ENCODE measurements at regions not wholly inside any gene's neighbourhood (a gene's known extent, or its start where the extent isn't known, plus 50 kb on each side); places are given as distances from the start of the nearest gene placed in this dataset.

DNA sequence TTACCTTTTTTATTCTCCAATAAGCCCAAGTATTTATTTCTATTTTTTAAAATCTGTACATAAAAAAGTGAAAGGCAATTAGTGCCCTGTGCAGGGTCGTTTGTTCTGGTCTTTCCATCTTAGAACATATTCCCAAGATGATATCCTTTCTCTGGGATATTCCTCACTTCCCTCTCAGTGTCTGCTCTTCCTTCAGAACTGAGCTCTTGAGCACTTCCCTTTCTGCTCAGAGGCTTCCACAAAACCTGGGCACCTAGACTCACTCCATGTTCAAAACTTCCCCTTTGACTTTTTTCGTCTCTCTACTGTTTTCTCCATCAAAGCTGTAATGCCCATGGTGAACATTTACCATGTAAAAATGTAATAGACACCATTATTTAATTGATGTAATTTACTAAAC is 296.5 kb upstream of the TCF4 start:
- no peak overlapping the region for H3K27ac ChIP-seq (ENCODE audit: insufficient read depth, low read length)
- no peak overlapping the region for H3K9ac ChIP-seq (ENCODE audit: insufficient read depth, low read length)
- TF ChIP-seq EZH2 (IDR thresholded peaks at IDR 0.05; ENCODE audit: low read length, missing control alignments) (no peak), CTCF (conservative IDR thresholded peaks at IDR 0.05 in 1 of 2, IDR thresholded peaks at IDR 0.05 in 1 of 2; ENCODE audit: low read depth in 1 of 2, low read length in 2 of 2) (no peak)
- no peaks in the 10 kb centered on the region for H3K36me3 ChIP-seq (ENCODE audit: control insufficient read depth, insufficient read depth, low read length)
- H3K27me3 ChIP-seq (ENCODE audit: control insufficient read depth, insufficient read depth, low read length) = no peaks in the 10 kb centered on the region
- no peak overlapping the region for H3K4me2 ChIP-seq (ENCODE audit: extremely low read depth, insufficient read depth, low read length)
- no peaks in the 10 kb centered on the region for H3K4me1 ChIP-seq (ENCODE audit: control insufficient read depth, extremely low read depth, insufficient read depth, low read length)
- no peak for DNase-seq (ENCODE audit: low read depth in 2 of 2)
- no peak overlapping the region for H3K4me3 ChIP-seq (replicated peaks in 1 of 4; ENCODE audit: control extremely low read depth in 1 of 4, insufficient read depth in 1 of 4, low read depth in 3 of 4, low read length in 4 of 4)
- H2AFZ ChIP-seq (ENCODE audit: low read length) = no peak overlapping the region
- H4K20me1 ChIP-seq (ENCODE audit: control insufficient read depth, extremely low read depth, insufficient read depth, low read length) = no peaks in the 10 kb centered on the region
- no peaks in the 10 kb centered on the region for H3K79me2 ChIP-seq (ENCODE audit: control insufficient read depth, insufficient read depth, low read length)
- H3K9me3 ChIP-seq (ENCODE audit: control insufficient read depth, insufficient read depth, low read depth, low read length) = no peaks in the 10 kb centered on the region

DNA sequence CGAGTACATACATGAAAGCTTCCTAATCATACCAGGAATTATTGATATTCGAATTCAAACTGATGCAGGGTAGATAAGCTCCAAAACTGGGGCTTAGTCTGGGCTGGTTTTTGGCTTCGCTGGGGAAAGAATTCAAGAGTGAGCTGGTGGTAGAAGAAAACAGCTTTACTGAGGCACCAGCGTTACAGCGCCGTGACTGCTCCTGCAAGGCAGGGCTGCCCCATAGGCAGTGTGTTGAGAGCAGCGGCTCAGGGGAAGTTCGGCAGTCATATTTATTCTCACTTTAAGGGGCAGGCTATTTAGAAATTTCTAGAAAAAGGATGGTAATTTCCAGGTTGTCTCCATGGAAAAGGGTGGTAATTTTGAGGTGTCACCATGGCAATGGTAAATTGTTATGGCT is 292.6 kb upstream of the TCF4 start:
- no peak overlapping the region for H3K9ac ChIP-seq (ENCODE audit: insufficient read depth, low read length)
- H3K4me2 ChIP-seq (ENCODE audit: extremely low read depth, insufficient read depth, low read length) = no peak overlapping the region
- no peaks in the 10 kb centered on the region for H3K4me1 ChIP-seq (ENCODE audit: control insufficient read depth, extremely low read depth, insufficient read depth, low read length)
- H3K27ac ChIP-seq (ENCODE audit: insufficient read depth, low read length) = no peak overlapping the region
- no peaks in the 10 kb centered on the region for H4K20me1 ChIP-seq (ENCODE audit: control insufficient read depth, extremely low read depth, insufficient read depth, low read length)
- H3K79me2 ChIP-seq (ENCODE audit: control insufficient read depth, insufficient read depth, low read length) = no peaks in the 10 kb centered on the region
- H3K4me3 ChIP-seq (replicated peaks in 1 of 4; ENCODE audit: control extremely low read depth in 1 of 4, insufficient read depth in 1 of 4, low read depth in 3 of 4, low read length in 4 of 4) = no peak overlapping the region
- H3K27me3 ChIP-seq (ENCODE audit: control insufficient read depth, insufficient read depth, low read length) = no peaks in the 10 kb centered on the region
- H3K9me3 ChIP-seq (ENCODE audit: control insufficient read depth, insufficient read depth, low read depth, low read length) = no peaks in the 10 kb centered on the region
- no peak overlapping the region for H2AFZ ChIP-seq (ENCODE audit: low read length)
- no peak for DNase-seq (ENCODE audit: low read depth in 2 of 2)
- TF ChIP-seq EZH2 (IDR thresholded peaks at IDR 0.05; ENCODE audit: low read length, missing control alignments) = no peak
- no peak for TF ChIP-seq CTCF (conservative IDR thresholded peaks at IDR 0.05 in 1 of 2, IDR thresholded peaks at IDR 0.05 in 1 of 2; ENCODE audit: low read depth in 1 of 2, low read length in 2 of 2)
- no peaks in the 10 kb centered on the region for H3K36me3 ChIP-seq (ENCODE audit: control insufficient read depth, insufficient read depth, low read length)

GRCh38 chr18:55879331-55879730 is 291.3 kb upstream of the TCF4 start:
- H3K36me3 ChIP-seq (ENCODE audit: control insufficient read depth, insufficient read depth, low read length) = no peaks in the 10 kb centered on the region
- H4K20me1 ChIP-seq (ENCODE audit: control insufficient read depth, extremely low read depth, insufficient read depth, low read length) = no peaks in the 10 kb centered on the region
- H3K9me3 ChIP-seq (ENCODE audit: control insufficient read depth, insufficient read depth, low read depth, low read length) = no peaks in the 10 kb centered on the region
- DNase-seq (ENCODE audit: low read depth in 2 of 2) = peak in 1 of 2 donors; percentile 77
- H3K4me1 ChIP-seq (ENCODE audit: control insufficient read depth, extremely low read depth, insufficient read depth, low read length) = no peaks in the 10 kb centered on the region
- no peak overlapping the region for H3K27ac ChIP-seq (ENCODE audit: insufficient read depth, low read length)
- TF ChIP-seq CTCF (conservative IDR thresholded peaks at IDR 0.05 in 1 of 2, IDR thresholded peaks at IDR 0.05 in 1 of 2; ENCODE audit: low read depth in 1 of 2, low read length in 2 of 2) (no peak), EZH2 (IDR thresholded peaks at IDR 0.05; ENCODE audit: low read length, missing control alignments) (no peak)
- no peak overlapping the region for H2AFZ ChIP-seq (ENCODE audit: low read length)
- H3K79me2 ChIP-seq (ENCODE audit: control insufficient read depth, insufficient read depth, low read length) = no peaks in the 10 kb centered on the region
- H3K4me2 ChIP-seq (ENCODE audit: extremely low read depth, insufficient read depth, low read length) = no peak overlapping the region
- H3K9ac ChIP-seq (ENCODE audit: insufficient read depth, low read length) = no peak overlapping the region
- H3K4me3 ChIP-seq (replicated peaks in 1 of 4; ENCODE audit: control extremely low read depth in 1 of 4, insufficient read depth in 1 of 4, low read depth in 3 of 4, low read length in 4 of 4) = no peak overlapping the region
- H3K27me3 ChIP-seq (ENCODE audit: control insufficient read depth, insufficient read depth, low read length) = no peaks in the 10 kb centered on the region

All from fibroblast of lung (primary cell).